ENCODE measurements at regions not wholly inside any gene's neighbourhood (a gene's known extent, or its start where the extent isn't known, plus 50 kb on each side); places are given as distances from the start of the nearest gene placed in this dataset.

- no peak for DNase-seq (ENCODE audit: low spot score)
These were observed 68.1 kb downstream of the HTR5A start for GRCh38 chr7:155138204-155138603.

- no peak for DNase-seq (ENCODE audit: low spot score)
These were observed 71.4 kb downstream of the HTR5A start for GRCh38 chr7:155141562-155141961.

GRCh38 chr7:155143381-155143780 lies 73.3 kb downstream of the HTR5A start:
- DNase-seq (ENCODE audit: low spot score) = no peak

GRCh38 chr7:155144371-155144770 lies 74.2 kb downstream of the HTR5A start:
- no peak for DNase-seq (ENCODE audit: low spot score)

- no peak for DNase-seq (ENCODE audit: low spot score)
These were observed 75.5 kb downstream of the HTR5A start for GRCh38 chr7:155145477-155146255.

GRCh38 chr7:155147172-155147571 lies 77.0 kb downstream of the HTR5A start:
- no peak for DNase-seq (ENCODE audit: low spot score)

- DNase-seq (ENCODE audit: low spot score) = no peak
These were observed 77.5 kb downstream of the HTR5A start for GRCh38 chr7:155147624-155148023.

GRCh38 chr7:155153676-155154075 lies 83.6 kb downstream of the HTR5A start:
- no peak for DNase-seq (ENCODE audit: low spot score)

GRCh38 chr7:155154586-155154985 lies 84.5 kb downstream of the HTR5A start:
- DNase-seq (ENCODE audit: low spot score) = no peak

- no peak for DNase-seq (ENCODE audit: low spot score)
These were observed 91.6 kb downstream of the HTR5A start for GRCh38 chr7:155161690-155162089.

GRCh38 chr7:155162422-155162821 lies 92.3 kb downstream of the HTR5A start:
- no peak for DNase-seq (ENCODE audit: low spot score)

GRCh38 chr7:155163696-155164095 lies 93.6 kb downstream of the HTR5A start:
- no peak for DNase-seq (ENCODE audit: low spot score)

- no peak for DNase-seq (ENCODE audit: low spot score)
These were observed 94.2 kb downstream of the HTR5A start for GRCh38 chr7:155164316-155164715.

GRCh38 chr7:155166108-155166507 lies 96.0 kb downstream of the HTR5A start:
- DNase-seq (ENCODE audit: low spot score) = no peak

- DNase-seq (ENCODE audit: low spot score) = peak; percentile 87
These were observed 96.7 kb downstream of the HTR5A start for GRCh38 chr7:155166673-155167370.

GRCh38 chr7:155167706-155168365 lies 97.7 kb downstream of the HTR5A start:
- DNase-seq (ENCODE audit: low spot score) = no peak

- DNase-seq (ENCODE audit: low spot score) = no peak
These were observed 98.7 kb downstream of the HTR5A start for GRCh38 chr7:155168597-155169480.

- DNase-seq (ENCODE audit: low spot score) = no peak
These were observed 99.5 kb downstream of the HTR5A start for GRCh38 chr7:155169498-155170065.

- DNase-seq (ENCODE audit: low spot score) = no peak
These were observed 100.2 kb downstream of the HTR5A start for GRCh38 chr7:155170331-155170730.

- no peak for DNase-seq (ENCODE audit: low spot score)
These were observed 102.0 kb downstream of the HTR5A start for GRCh38 chr7:155172141-155172540.

GRCh38 chr7:155173905-155174304 lies 103.8 kb downstream of the HTR5A start:
- no peak for DNase-seq (ENCODE audit: low spot score)

GRCh38 chr7:155178096-155178495 lies 108.0 kb downstream of the HTR5A start:
- DNase-seq (ENCODE audit: low spot score) = no peak
